AG04450 (cell line): ENCODE measurements at regions not wholly inside any gene's neighbourhood (a gene's known extent, or its start where the extent isn't known, plus 50 kb on each side); places are given as distances from the start of the nearest gene placed in this dataset.

ENCODE experiments used
- CTCF ChIA-PET: fragments of 300-600, 350-600 bp; formaldehyde crosslinking; extraction: SDS; loops from one replicate; lab custom pipeline; 2022; ENCODE audit warnings: antibody characterized with exemption, inconsistent platforms; lab: Charles Lee
- POLR2A ChIA-PET: fragments of 350-600 bp; formaldehyde crosslinking; extraction: SDS; loops from one replicate; lab custom pipeline; 2021; ENCODE audit warnings: antibody characterized with exemption, inconsistent platforms; lab: Yijun Ruan, JAX
- DNase-seq: peaks from one replicate; pipeline ENCODE4 v3.0.0-alpha.2; 2011; ENCODE audit warnings: low read depth, low spot score
- H3K27ac ChIP-seq: one replicate; pipeline ENCODE4 v1.5.1; 2012; ENCODE audit warnings: low read depth, low read length, control low read depth
- H3K27me3 ChIP-seq: one replicate; pipeline ENCODE4 v1.6.0; 2012; ENCODE audit warnings: low read length; ENCODE audit not compliant: control insufficient read depth, insufficient read depth
- H3K4me3 ChIP-seq: 2 replicates; pipeline ENCODE4 v1.5.1; 2011; ENCODE audit warnings: mild to moderate bottlenecking, low read depth, low read length, control low read depth
- H3K9me3 ChIP-seq: 2 replicates; pipeline ENCODE4 v1.5.1; 2012; ENCODE audit warnings: low read length; ENCODE audit not compliant: control insufficient read depth, insufficient read depth
- CTCF ChIP-seq: IDR thresholded peaks from 2 replicates; pipeline ENCODE4 v1.5.1; 2011; ENCODE audit warnings: low read depth, low read length, control low read depth, inconsistent platforms

- DNase-seq, result no peak
- no peak overlapping the region for H3K27ac ChIP-seq
- no peaks in the 10 kb centered on the region for H3K27me3 ChIP-seq
- no peak for TF ChIP-seq CTCF
- H3K4me3 ChIP-seq, result no peak overlapping the region
- ChIA-PET POLR2A (no interaction called here), CTCF (no interaction called here)
- peaks cover 60% of the 10 kb centered on the region for H3K9me3 ChIP-seq
Observed at GRCh38 chr11:134633276-134633675, 221.2 kb upstream of the B3GAT1 start.

- DNase-seq, result no peak
- H3K9me3 ChIP-seq, result peaks cover 59% of the 10 kb centered on the region
- no peaks in the 10 kb centered on the region for H3K27me3 ChIP-seq
- no peak for TF ChIP-seq CTCF
- H3K27ac ChIP-seq, result no peak overlapping the region
- POLR2A ChIA-PET, result no interaction called here
- H3K4me3 ChIP-seq, result no peak overlapping the region
- CTCF ChIA-PET, result no interaction called here
Observed at GRCh38 chr11:134632347-134633119, 220.5 kb upstream of the B3GAT1 start.

GRCh38 chr11:134630861-134631260, 218.8 kb upstream of the B3GAT1 start:
- no peaks in the 10 kb centered on the region for H3K27me3 ChIP-seq
- no peak for DNase-seq
- no peak overlapping the region for H3K27ac ChIP-seq
- ChIA-PET CTCF (no interaction called here), POLR2A (no interaction called here)
- TF ChIP-seq CTCF, result no peak
- peaks cover 52% of the 10 kb centered on the region for H3K9me3 ChIP-seq
- no peak overlapping the region for H3K4me3 ChIP-seq

- Histone ChIP-seq H3K9me3 (peaks cover 62% of the 10 kb centered on the region), H3K27me3 (no peaks in the 10 kb centered on the region), H3K27ac (no peak overlapping the region), H3K4me3 (no peak overlapping the region)
- no peak for DNase-seq
- TF ChIP-seq CTCF, result no peak
- POLR2A ChIA-PET, result no interaction called here
- CTCF ChIA-PET, result no interaction called here
Observed at GRCh38 chr11:134628426-134628825, 216.4 kb upstream of the B3GAT1 start.

- ChIA-PET POLR2A (no interaction called here), CTCF (no interaction called here)
- H3K27me3 ChIP-seq, result no peaks in the 10 kb centered on the region
- no peak overlapping the region for H3K27ac ChIP-seq
- H3K4me3 ChIP-seq, result no peak overlapping the region
- H3K9me3 ChIP-seq, result peaks cover 59% of the 10 kb centered on the region
- DNase-seq, result no peak
- TF ChIP-seq CTCF, result no peak
Observed at GRCh38 chr11:134626032-134626431, 214.0 kb upstream of the B3GAT1 start.
